KMS-11 (cell line): ENCODE measurements at regions not wholly inside any gene's neighbourhood (a gene's known extent, or its start where the extent isn't known, plus 50 kb on each side); places are given as distances from the start of the nearest gene placed in this dataset.

ENCODE experiments used
- H2AFZ ChIP-seq: fragments of 200-600 bp; sonication (generic); 2 replicates; pipeline ENCODE4 v1.6.1; 2016; ENCODE audit warnings: antibody characterized with exemption, mixed run types, low read depth
- H3K27ac ChIP-seq: fragments of 200-600 bp; sonication (generic); 2 replicates; pipeline ENCODE4 v1.6.1; 2016; ENCODE audit warnings: mild to moderate bottlenecking, mixed run types
- H3K27me3 ChIP-seq: fragments of 200-600 bp; sonication (generic); 2 replicates; pipeline ENCODE4 v1.6.1; 2017; ENCODE audit warnings: mild to moderate bottlenecking, low read depth, mixed run types, moderate library complexity; ENCODE audit not compliant: insufficient read depth
- H3K36me3 ChIP-seq: fragments of 200-600 bp; sonication (generic); 2 replicates; pipeline ENCODE4 v1.6.1; 2017; ENCODE audit warnings: mild to moderate bottlenecking, mixed run types; ENCODE audit not compliant: insufficient read depth
- H3K4me1 ChIP-seq: fragments of 200-600 bp; sonication (generic); 2 replicates; pipeline ENCODE4 v1.6.1; 2016; ENCODE audit warnings: mild to moderate bottlenecking, low read depth, mixed run types; ENCODE audit not compliant: poor library complexity, severe bottlenecking
- H3K4me2 ChIP-seq: fragments of 200-600 bp; sonication (generic); 2 replicates; pipeline ENCODE4 v1.7.0; 2016; ENCODE audit warnings: mild to moderate bottlenecking, mixed run types
- H3K4me3 ChIP-seq: fragments of 200-600 bp; sonication (generic); IDR thresholded peaks from 2 replicates; pipeline ENCODE4 v1.6.1; 2017; ENCODE audit warnings: low read depth, low read length, mixed read lengths; ENCODE audit not compliant: insufficient read depth
- H3K79me2 ChIP-seq: fragments of 200-600 bp; sonication (generic); 2 replicates; pipeline ENCODE4 v1.6.1; 2016; ENCODE audit warnings: low read depth, mixed run types; ENCODE audit not compliant: insufficient read depth
- H3K9ac ChIP-seq: fragments of 200-600 bp; sonication (generic); 2 replicates; pipeline ENCODE4 v1.6.1; 2016; ENCODE audit warnings: mild to moderate bottlenecking, mixed run types
- H4K20me1 ChIP-seq: fragments of 200-600 bp; sonication (generic); 2 replicates; pipeline ENCODE4 v1.6.1; 2016; ENCODE audit warnings: mild to moderate bottlenecking, mixed run types; ENCODE audit not compliant: insufficient read depth
- CTCF ChIP-seq: fragments of 200-600 bp; sonication (generic); conservative IDR thresholded peaks from 2 replicates; pipeline ENCODE4 v1.6.1; 2017; ENCODE audit warnings: low read depth, mild to moderate bottlenecking, antibody characterized with exemption, low read length, moderate library complexity, mixed read lengths

- Histone ChIP-seq H3K4me3 (no peak overlapping the region), H3K27ac (no peak overlapping the region), H3K36me3 (no peaks in the 10 kb centered on the region), H4K20me1 (no peaks in the 10 kb centered on the region), H3K9ac (peak overlapping the region; percentile 37; the same call in 1 of the 2 replicates), H3K4me1 (no peaks in the 10 kb centered on the region), H3K27me3 (no peaks in the 10 kb centered on the region), H2AFZ (peak overlapping the region; percentile 64), H3K79me2 (no peaks in the 10 kb centered on the region), H3K4me2 (peak overlapping the region; percentile 25; the same call in 1 of the 2 replicates)
- TF ChIP-seq CTCF, result no peak
Observed at GRCh38 chr6:63441266-63441956, 121.6 kb upstream of the LGSN start.

GRCh38 chr6:63442870-63443269, 123.1 kb upstream of the LGSN start:
- H3K27me3 ChIP-seq, result no peaks in the 10 kb centered on the region
- H3K4me1 ChIP-seq, result no peaks in the 10 kb centered on the region
- no peaks in the 10 kb centered on the region for H3K36me3 ChIP-seq
- no peak overlapping the region for H3K27ac ChIP-seq
- no peak overlapping the region for H3K9ac ChIP-seq
- no peaks in the 10 kb centered on the region for H4K20me1 ChIP-seq
- H3K4me2 ChIP-seq, result no peak overlapping the region
- no peaks in the 10 kb centered on the region for H3K79me2 ChIP-seq
- no peak for TF ChIP-seq CTCF
- H2AFZ ChIP-seq, result no peak overlapping the region
- no peak overlapping the region for H3K4me3 ChIP-seq

GRCh38 chr6:63444768-63445167, 125.0 kb upstream of the LGSN start:
- no peak overlapping the region for H3K27ac ChIP-seq
- no peaks in the 10 kb centered on the region for H3K27me3 ChIP-seq
- H4K20me1 ChIP-seq, result no peaks in the 10 kb centered on the region
- H3K4me1 ChIP-seq, result no peaks in the 10 kb centered on the region
- no peak overlapping the region for H3K4me3 ChIP-seq
- H3K79me2 ChIP-seq, result no peaks in the 10 kb centered on the region
- no peak for TF ChIP-seq CTCF
- H3K4me2 ChIP-seq, result no peak overlapping the region
- H3K36me3 ChIP-seq, result no peaks in the 10 kb centered on the region
- no peak overlapping the region for H3K9ac ChIP-seq
- no peak overlapping the region for H2AFZ ChIP-seq

- Histone ChIP-seq H3K9ac (no peak overlapping the region), H3K79me2 (no peaks in the 10 kb centered on the region), H3K27ac (no peak overlapping the region), H3K27me3 (no peaks in the 10 kb centered on the region), H2AFZ (no peak overlapping the region), H3K36me3 (no peaks in the 10 kb centered on the region), H3K4me3 (no peak overlapping the region), H4K20me1 (no peaks in the 10 kb centered on the region), H3K4me2 (no peak overlapping the region), H3K4me1 (no peaks in the 10 kb centered on the region)
- no peak for TF ChIP-seq CTCF
Observed at GRCh38 chr6:63446405-63446804, 125.9 kb upstream of the LOC128125822 start.
